ENCODE measurements at regions not wholly inside any gene's neighbourhood (a gene's known extent, or its start where the extent isn't known, plus 50 kb on each side); places are given as distances from the start of the nearest gene placed in this dataset.

GRCh38 chr3:59596741-59597140 is 546.9 kb upstream of the CFAP20DC start:
- no peaks in the 10 kb centered on the region for H3K27me3 ChIP-seq (ENCODE audit: insufficient read depth, low read depth, low read length)
- H3K9me2 ChIP-seq (ENCODE audit: insufficient read depth, low read length), result no peaks in the 10 kb centered on the region
- no peak overlapping the region for H3K4me3 ChIP-seq (ENCODE audit: low read length)
- H2AFZ ChIP-seq (ENCODE audit: low read depth, low read length), result no peak overlapping the region
- TF ChIP-seq SMC3 (conservative IDR thresholded peaks at IDR 0.05; ENCODE audit: poor library complexity) (no peak), EP300 (conservative IDR thresholded peaks at IDR 0.05; ENCODE audit: poor library complexity, severe bottlenecking) (no peak), RAD21 (conservative IDR thresholded peaks at IDR 0.05) (no peak)
- TF ChIP-seq, protein P1, sequence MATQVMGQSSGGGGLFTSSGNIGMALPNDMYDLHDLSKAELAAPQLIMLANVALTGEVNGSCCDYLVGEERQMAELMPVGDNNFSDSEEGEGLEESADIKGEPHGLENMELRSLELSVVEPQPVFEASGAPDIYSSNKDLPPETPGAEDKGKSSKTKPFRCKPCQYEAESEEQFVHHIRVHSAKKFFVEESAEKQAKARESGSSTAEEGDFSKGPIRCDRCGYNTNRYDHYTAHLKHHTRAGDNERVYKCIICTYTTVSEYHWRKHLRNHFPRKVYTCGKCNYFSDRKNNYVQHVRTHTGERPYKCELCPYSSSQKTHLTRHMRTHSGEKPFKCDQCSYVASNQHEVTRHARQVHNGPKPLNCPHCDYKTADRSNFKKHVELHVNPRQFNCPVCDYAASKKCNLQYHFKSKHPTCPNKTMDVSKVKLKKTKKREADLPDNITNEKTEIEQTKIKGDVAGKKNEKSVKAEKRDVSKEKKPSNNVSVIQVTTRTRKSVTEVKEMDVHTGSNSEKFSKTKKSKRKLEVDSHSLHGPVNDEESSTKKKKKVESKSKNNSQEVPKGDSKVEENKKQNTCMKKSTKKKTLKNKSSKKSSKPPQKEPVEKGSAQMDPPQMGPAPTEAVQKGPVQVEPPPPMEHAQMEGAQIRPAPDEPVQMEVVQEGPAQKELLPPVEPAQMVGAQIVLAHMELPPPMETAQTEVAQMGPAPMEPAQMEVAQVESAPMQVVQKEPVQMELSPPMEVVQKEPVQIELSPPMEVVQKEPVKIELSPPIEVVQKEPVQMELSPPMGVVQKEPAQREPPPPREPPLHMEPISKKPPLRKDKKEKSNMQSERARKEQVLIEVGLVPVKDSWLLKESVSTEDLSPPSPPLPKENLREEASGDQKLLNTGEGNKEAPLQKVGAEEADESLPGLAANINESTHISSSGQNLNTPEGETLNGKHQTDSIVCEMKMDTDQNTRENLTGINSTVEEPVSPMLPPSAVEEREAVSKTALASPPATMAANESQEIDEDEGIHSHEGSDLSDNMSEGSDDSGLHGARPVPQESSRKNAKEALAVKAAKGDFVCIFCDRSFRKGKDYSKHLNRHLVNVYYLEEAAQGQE (IDR thresholded peaks at IDR 0.05; ENCODE audit: borderline replicate concordance), result no peak
- H4K20me1 ChIP-seq (ENCODE audit: insufficient read depth), result no peaks in the 10 kb centered on the region
- H3K27ac ChIP-seq (ENCODE audit: low read length), result no peak overlapping the region
- no peaks in the 10 kb centered on the region for H3K36me3 ChIP-seq (ENCODE audit: insufficient read depth, low read length)
- H3K4me2 ChIP-seq (ENCODE audit: low read length), result no peak overlapping the region
- no peaks in the 10 kb centered on the region for H3K9me3 ChIP-seq (ENCODE audit: low read length)
- no peak overlapping the region for H3K9ac ChIP-seq (ENCODE audit: low read length)
- H3F3A ChIP-seq (ENCODE audit: insufficient read depth, low read length, poor library complexity, severe bottlenecking), result no peaks in the 10 kb centered on the region
- no peaks in the 10 kb centered on the region for H3K79me2 ChIP-seq (replicated peaks; ENCODE audit: insufficient read depth, low read length)

GRCh38 chr3:59595830-59596229 is 546.0 kb upstream of the CFAP20DC start:
- no peak overlapping the region for H3K9ac ChIP-seq (ENCODE audit: low read length)
- no peaks in the 10 kb centered on the region for H3K79me2 ChIP-seq (replicated peaks; ENCODE audit: insufficient read depth, low read length)
- no peaks in the 10 kb centered on the region for H4K20me1 ChIP-seq (ENCODE audit: insufficient read depth)
- H3K36me3 ChIP-seq (ENCODE audit: insufficient read depth, low read length), result no peaks in the 10 kb centered on the region
- no peak for TF ChIP-seq EP300 (conservative IDR thresholded peaks at IDR 0.05; ENCODE audit: poor library complexity, severe bottlenecking)
- TF ChIP-seq SMC3 (conservative IDR thresholded peaks at IDR 0.05; ENCODE audit: poor library complexity), result no peak
- no peak for TF ChIP-seq EZH2 (IDR thresholded peaks at IDR 0.05; ENCODE audit: borderline replicate concordance, insufficient read depth, low read length, poor library complexity, severe bottlenecking)
- TF ChIP-seq RAD21 (conservative IDR thresholded peaks at IDR 0.05), result no peak
- no peak for TF ChIP-seq TAF1 (IDR thresholded peaks at IDR 0.05; ENCODE audit: low read depth)
- TF ChIP-seq, protein P1 (IDR thresholded peaks at IDR 0.05; ENCODE audit: borderline replicate concordance), result no peak
- TF ChIP-seq, protein P2, sequence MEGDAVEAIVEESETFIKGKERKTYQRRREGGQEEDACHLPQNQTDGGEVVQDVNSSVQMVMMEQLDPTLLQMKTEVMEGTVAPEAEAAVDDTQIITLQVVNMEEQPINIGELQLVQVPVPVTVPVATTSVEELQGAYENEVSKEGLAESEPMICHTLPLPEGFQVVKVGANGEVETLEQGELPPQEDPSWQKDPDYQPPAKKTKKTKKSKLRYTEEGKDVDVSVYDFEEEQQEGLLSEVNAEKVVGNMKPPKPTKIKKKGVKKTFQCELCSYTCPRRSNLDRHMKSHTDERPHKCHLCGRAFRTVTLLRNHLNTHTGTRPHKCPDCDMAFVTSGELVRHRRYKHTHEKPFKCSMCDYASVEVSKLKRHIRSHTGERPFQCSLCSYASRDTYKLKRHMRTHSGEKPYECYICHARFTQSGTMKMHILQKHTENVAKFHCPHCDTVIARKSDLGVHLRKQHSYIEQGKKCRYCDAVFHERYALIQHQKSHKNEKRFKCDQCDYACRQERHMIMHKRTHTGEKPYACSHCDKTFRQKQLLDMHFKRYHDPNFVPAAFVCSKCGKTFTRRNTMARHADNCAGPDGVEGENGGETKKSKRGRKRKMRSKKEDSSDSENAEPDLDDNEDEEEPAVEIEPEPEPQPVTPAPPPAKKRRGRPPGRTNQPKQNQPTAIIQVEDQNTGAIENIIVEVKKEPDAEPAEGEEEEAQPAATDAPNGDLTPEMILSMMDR (IDR thresholded peaks at IDR 0.05; ENCODE audit: poor library complexity, severe bottlenecking), result no peak
- TF ChIP-seq MXI1 (conservative IDR thresholded peaks at IDR 0.05; ENCODE audit: poor library complexity, severe bottlenecking), result no peak
- no peak for TF ChIP-seq POLR2AphosphoS5 (IDR thresholded peaks at IDR 0.05)
- no peak overlapping the region for H3K4me2 ChIP-seq (ENCODE audit: low read length)
- no peaks in the 10 kb centered on the region for H3F3A ChIP-seq (ENCODE audit: insufficient read depth, low read length, poor library complexity, severe bottlenecking)
- no peaks in the 10 kb centered on the region for H3K9me3 ChIP-seq (ENCODE audit: low read length)
- H2AFZ ChIP-seq (ENCODE audit: low read depth, low read length), result no peak overlapping the region
- H3K9me2 ChIP-seq (ENCODE audit: insufficient read depth, low read length), result no peaks in the 10 kb centered on the region
- H3K27ac ChIP-seq (ENCODE audit: low read length), result no peak overlapping the region
- no peaks in the 10 kb centered on the region for H3K27me3 ChIP-seq (ENCODE audit: insufficient read depth, low read depth, low read length)
- no peak overlapping the region for H3K4me3 ChIP-seq (ENCODE audit: low read length)

All from neural cell (in vitro differentiated cells).